ENCODE measurements at regions not wholly inside any gene's neighbourhood (a gene's known extent, or its start where the extent isn't known, plus 50 kb on each side); places are given as distances from the start of the nearest gene placed in this dataset.

DNA sequence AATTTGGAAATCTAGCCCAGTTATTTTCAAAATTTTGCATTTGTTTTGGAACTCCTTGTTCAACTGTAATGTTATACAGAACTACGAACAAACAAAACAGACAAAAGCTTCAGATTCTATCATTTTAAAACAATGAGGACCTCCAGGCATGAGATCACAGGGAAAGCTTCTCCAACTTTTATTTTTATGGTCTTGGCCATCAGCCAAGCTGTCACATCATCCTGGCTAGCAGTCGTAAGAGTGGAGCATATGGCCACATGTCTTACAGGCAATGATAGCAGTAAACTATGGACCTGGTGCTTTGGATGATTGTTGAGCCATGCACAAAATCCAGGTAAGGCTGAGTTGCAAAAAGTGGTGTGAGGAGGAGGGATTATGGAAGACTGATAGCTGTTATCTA, 299.6 kb downstream of the LMX1A start:
- FAIRE-seq: no peak
- H3K4me3 ChIP-seq (ENCODE audit: control insufficient read depth in 2 of 3, extremely low read depth in 1 of 3, insufficient read depth in 2 of 3, low read depth in 1 of 3, low read length in 3 of 3): no peak overlapping the region
- H3K9me3 ChIP-seq (ENCODE audit: control insufficient read depth, low read depth, low read length): no peaks in the 10 kb centered on the region
- TF ChIP-seq, protein P1, sequence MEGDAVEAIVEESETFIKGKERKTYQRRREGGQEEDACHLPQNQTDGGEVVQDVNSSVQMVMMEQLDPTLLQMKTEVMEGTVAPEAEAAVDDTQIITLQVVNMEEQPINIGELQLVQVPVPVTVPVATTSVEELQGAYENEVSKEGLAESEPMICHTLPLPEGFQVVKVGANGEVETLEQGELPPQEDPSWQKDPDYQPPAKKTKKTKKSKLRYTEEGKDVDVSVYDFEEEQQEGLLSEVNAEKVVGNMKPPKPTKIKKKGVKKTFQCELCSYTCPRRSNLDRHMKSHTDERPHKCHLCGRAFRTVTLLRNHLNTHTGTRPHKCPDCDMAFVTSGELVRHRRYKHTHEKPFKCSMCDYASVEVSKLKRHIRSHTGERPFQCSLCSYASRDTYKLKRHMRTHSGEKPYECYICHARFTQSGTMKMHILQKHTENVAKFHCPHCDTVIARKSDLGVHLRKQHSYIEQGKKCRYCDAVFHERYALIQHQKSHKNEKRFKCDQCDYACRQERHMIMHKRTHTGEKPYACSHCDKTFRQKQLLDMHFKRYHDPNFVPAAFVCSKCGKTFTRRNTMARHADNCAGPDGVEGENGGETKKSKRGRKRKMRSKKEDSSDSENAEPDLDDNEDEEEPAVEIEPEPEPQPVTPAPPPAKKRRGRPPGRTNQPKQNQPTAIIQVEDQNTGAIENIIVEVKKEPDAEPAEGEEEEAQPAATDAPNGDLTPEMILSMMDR (optimal IDR thresholded peaks at IDR 0.05 in 1 of 3, IDR thresholded peaks at IDR 0.05 in 1 of 3, conservative IDR thresholded peaks at IDR 0.05 in 1 of 3; ENCODE audit: extremely low read depth in 1 of 3, insufficient read depth in 2 of 3, low read length in 3 of 3): no peak
- TF ChIP-seq EZH2 (IDR thresholded peaks at IDR 0.05; ENCODE audit: low read length): no peak
- no peaks in the 10 kb centered on the region for H3K9me1 ChIP-seq (ENCODE audit: control insufficient read depth, extremely low read depth, insufficient read depth, low read length)
- H3K9ac ChIP-seq (ENCODE audit: control insufficient read depth, extremely low read depth, insufficient read depth, low read length): no peak overlapping the region
- no peaks in the 10 kb centered on the region for H3K79me2 ChIP-seq (ENCODE audit: control insufficient read depth, insufficient read depth, low read length)
- H3K27ac ChIP-seq (ENCODE audit: control insufficient read depth, insufficient read depth, low read length): no peak overlapping the region
- no peak overlapping the region for H2AFZ ChIP-seq (ENCODE audit: control insufficient read depth, low read length)
- no peaks in the 10 kb centered on the region for H3K36me3 ChIP-seq (ENCODE audit: control insufficient read depth in 2 of 2, extremely low read depth in 1 of 2, insufficient read depth in 2 of 2, low read length in 2 of 2)
- no peak overlapping the region for H3K4me2 ChIP-seq (ENCODE audit: control insufficient read depth, extremely low read depth, insufficient read depth, low read depth, low read length)
- no peaks in the 10 kb centered on the region for H3K27me3 ChIP-seq (ENCODE audit: control insufficient read depth, extremely low read depth, insufficient read depth, low read length)
- no peaks in the 10 kb centered on the region for H3K4me1 ChIP-seq (ENCODE audit: control insufficient read depth, extremely low read depth, insufficient read depth, low read length)
- no peak for DNase-seq (ENCODE audit: low read depth, low spot score)
- H4K20me1 ChIP-seq (ENCODE audit: control insufficient read depth, extremely low read depth, insufficient read depth, low read length): no peaks in the 10 kb centered on the region
- dilution Hi-C loops (cut with MboI; ENCODE audit: extremely low pct_ligation_motif_present, low sequenced_read_pairs): no loop called here

- Histone ChIP-seq H3K4me1 (ENCODE audit: control insufficient read depth, extremely low read depth, insufficient read depth, low read length) (no peaks in the 10 kb centered on the region), H3K4me2 (ENCODE audit: control insufficient read depth, extremely low read depth, insufficient read depth, low read depth, low read length) (no peak overlapping the region), H3K27ac (ENCODE audit: control insufficient read depth, insufficient read depth, low read length) (no peak overlapping the region), H4K20me1 (ENCODE audit: control insufficient read depth, extremely low read depth, insufficient read depth, low read length) (no peaks in the 10 kb centered on the region), H3K36me3 (ENCODE audit: control insufficient read depth in 2 of 2, extremely low read depth in 1 of 2, insufficient read depth in 2 of 2, low read length in 2 of 2) (no peaks in the 10 kb centered on the region), H3K27me3 (ENCODE audit: control insufficient read depth, extremely low read depth, insufficient read depth, low read length) (no peaks in the 10 kb centered on the region), H3K4me3 (ENCODE audit: control insufficient read depth in 2 of 3, extremely low read depth in 1 of 3, insufficient read depth in 2 of 3, low read depth in 1 of 3, low read length in 3 of 3) (no peak overlapping the region), H2AFZ (ENCODE audit: control insufficient read depth, low read length) (no peak overlapping the region), H3K9me1 (ENCODE audit: control insufficient read depth, extremely low read depth, insufficient read depth, low read length) (no peaks in the 10 kb centered on the region), H3K9me3 (ENCODE audit: control insufficient read depth, low read depth, low read length) (no peaks in the 10 kb centered on the region), H3K79me2 (ENCODE audit: control insufficient read depth, insufficient read depth, low read length) (no peaks in the 10 kb centered on the region), H3K9ac (ENCODE audit: control insufficient read depth, extremely low read depth, insufficient read depth, low read length) (no peak overlapping the region)
- DNase-seq (ENCODE audit: low read depth, low spot score) (no peak), FAIRE-seq (no peak)
- dilution Hi-C loops (cut with MboI; ENCODE audit: extremely low pct_ligation_motif_present, low sequenced_read_pairs): no loop called here
- no peak for TF ChIP-seq EZH2 (IDR thresholded peaks at IDR 0.05; ENCODE audit: low read length)
- TF ChIP-seq, protein P1 (optimal IDR thresholded peaks at IDR 0.05 in 1 of 3, IDR thresholded peaks at IDR 0.05 in 1 of 3, conservative IDR thresholded peaks at IDR 0.05 in 1 of 3; ENCODE audit: extremely low read depth in 1 of 3, insufficient read depth in 2 of 3, low read length in 3 of 3): no peak
Measured at GRCh38 chr1:165055581-165055980, 300.9 kb downstream of the LMX1A start.

All from keratinocyte (primary cell).